ENCODE measurements at regions not wholly inside any gene's neighbourhood (a gene's known extent, or its start where the extent isn't known, plus 50 kb on each side); places are given as distances from the start of the nearest gene placed in this dataset.

- TF ChIP-seq CTCF (IDR thresholded peaks at IDR 0.05; ENCODE audit: insufficient read depth, low read length) = no peak
- TF ChIP-seq REST (IDR thresholded peaks at IDR 0.05; ENCODE audit: insufficient replicate concordance, low read depth) = no peak
- TF ChIP-seq POLR2AphosphoS5 (IDR thresholded peaks at IDR 0.05; ENCODE audit: low read depth) = no peak
These were observed 97.6 kb downstream of the TENT4A start for GRCh38 chr5:6810641-6811405.
